HG02623 (cell line): ENCODE measurements at regions not wholly inside any gene's neighbourhood (a gene's known extent, or its start where the extent isn't known, plus 50 kb on each side); places are given as distances from the start of the nearest gene placed in this dataset.
"Not testable (repeated sequence)": the region's sequence is repeated elsewhere in the genome, so short reads cannot be mapped to it uniquely, and the experiment has no call there.

ENCODE experiments used
- ATAC-seq: cut with Tn5 transposase; IDR thresholded peaks from one replicate; pipeline ENCODE4 v1.9.1; 2021; ENCODE audit warnings: moderate library complexity; ENCODE audit not compliant: unreplicated experiment

DNA sequence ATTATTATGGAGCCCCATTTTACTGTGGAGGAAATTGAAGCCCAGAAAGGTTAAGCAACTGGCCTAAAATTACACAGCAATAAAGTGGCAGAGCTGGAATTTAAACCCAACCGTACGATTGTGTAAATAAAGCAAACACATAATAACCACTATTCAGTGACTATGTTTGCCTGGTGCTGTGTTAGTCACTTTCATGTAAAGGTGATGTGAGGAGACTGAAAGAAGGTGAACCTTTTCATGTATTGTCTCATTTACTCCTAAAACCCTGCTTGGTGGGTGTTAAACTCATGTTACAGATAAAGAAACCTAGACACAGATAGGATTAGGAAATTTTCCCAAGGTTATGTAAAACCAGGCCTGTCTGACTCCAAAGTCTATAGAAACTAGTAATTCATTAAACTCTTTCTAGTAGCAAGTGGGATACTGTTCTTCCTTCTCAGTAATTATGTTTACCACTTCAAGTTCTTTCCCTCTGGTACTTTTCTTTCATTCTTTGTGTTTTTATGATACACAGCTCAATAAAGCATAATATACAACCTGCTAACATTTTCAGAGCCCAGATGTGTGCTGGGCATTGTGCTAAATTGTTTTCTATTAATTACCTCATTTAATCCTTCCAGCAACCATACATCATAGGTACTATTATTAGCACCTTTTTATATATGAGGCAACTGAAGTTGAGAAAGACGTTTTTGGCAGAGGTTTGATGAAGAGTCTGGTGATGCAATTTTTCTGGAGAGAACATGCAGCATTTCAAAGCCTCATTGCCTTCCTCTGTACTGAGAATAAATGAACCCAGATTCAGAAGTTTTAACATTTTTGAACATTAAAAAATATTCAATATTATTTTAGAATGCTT is 202.7 kb downstream of the SPRY1 start:
- peak; percentile 5 for ATAC-seq

DNA sequence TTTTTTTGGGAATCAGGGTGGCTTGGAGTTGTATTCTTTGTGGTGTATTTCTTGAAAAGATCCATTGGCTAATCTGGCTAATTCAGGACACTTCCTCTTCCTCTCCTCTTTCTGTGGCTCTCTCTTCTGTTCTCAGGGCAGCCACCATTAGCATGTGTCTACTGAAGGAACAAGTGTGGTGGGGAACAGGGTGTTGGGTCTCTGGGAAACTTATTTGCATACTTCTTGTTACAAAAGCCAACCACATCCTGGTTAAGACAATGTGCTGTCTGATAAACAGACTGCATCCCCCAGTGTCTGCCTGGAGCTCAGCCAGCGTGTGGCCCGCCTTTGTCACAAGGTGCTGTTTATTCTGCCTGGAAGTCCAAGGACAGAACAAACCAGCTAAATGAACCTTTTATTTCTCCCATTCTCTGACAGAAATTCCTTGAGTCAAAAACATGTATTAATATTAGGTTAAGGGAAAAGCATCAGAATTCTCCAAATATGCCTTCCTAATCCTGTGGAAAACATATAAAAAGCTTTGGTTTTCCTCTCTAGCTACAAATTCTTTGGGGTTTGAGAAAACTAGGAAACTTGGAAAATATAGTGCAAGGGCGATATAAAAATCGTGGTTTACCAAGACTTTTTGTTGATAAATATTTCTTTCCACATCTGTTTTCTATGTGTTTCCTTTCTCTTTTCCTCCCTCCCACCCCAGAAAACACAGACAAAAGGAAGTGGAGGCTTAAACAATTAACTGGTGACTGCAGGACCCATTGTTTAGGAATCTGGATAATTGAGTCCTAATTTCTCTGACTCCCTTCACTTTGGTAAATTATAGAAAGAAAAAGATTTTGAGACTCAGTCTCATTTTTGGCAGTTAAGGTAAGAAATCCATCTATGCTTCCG is 203.6 kb downstream of the SPRY1 start:
- peak; percentile 100 for ATAC-seq

DNA sequence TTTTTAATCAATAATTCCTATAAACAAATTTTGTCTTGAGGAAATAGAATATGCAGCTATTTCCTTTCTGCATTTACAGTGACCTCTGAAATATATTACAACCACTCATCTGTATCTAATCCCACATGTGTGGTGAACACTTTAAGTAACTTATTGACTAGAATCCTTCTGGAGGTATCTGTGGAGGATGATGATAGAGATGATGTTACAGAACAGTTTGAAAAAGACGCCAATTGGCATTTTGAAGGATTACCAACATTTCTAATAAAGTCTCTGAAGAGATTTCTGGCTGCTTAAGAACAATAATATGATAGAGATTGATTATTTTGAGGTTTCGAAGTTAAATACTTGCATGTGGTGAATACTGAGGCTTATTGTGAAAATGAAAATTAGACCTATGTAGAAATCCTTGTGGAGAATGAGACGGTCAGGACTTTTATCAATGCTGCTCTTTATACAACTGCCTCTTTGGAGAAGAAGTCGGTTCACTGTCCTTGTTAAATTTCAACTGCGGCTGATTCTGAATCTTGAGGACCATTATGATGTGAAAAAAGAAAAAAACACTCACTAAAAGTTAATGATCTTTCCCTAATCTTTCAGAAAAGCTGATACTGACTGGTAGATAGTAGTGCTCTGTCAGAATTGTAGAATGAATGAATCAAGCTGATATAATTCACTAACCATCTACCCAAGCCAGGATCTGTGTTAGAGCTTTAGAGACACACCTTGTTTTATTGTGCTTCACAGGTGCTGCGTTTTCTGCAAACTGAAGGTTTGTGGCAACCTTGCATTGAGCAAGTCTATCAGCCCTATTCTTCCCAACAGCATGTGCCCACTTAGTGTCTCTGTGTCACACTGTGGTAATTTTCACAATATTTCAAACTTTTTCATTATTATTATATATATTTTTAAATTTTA is 204.7 kb downstream of the SPRY1 start:
- ATAC-seq: no peak

GRCh38 chr4:123602007-123602406 is 205.4 kb downstream of the SPRY1 start:
- no peak for ATAC-seq

GRCh38 chr4:123603165-123603564 is 206.6 kb downstream of the SPRY1 start:
- no peak for ATAC-seq

DNA sequence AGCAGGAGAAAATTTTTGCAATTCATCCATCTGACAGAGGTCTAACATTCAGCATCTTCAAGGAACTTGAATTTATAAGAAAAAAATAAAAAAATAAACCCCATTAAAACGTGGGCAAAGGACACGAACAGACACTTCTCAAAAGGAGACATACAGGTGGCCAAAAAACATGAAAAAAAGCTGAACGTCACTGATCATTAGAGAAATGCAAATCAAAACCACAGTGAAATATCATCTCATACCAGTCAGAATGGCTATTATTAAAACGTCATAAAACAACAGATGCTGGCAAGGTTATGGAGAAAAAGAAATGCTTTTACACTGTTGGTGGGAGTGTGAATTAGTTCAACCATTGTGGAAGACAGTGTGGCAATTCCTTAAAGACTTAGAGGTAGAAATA is 209.2 kb downstream of the SPRY1 start:
- ATAC-seq: not testable (repeated sequence)

GRCh38 chr4:123606336-123606735 is 209.7 kb downstream of the SPRY1 start:
- no peak for ATAC-seq

GRCh38 chr4:123606946-123607542 is 210.4 kb downstream of the SPRY1 start:
- ATAC-seq: peak; percentile 55

DNA sequence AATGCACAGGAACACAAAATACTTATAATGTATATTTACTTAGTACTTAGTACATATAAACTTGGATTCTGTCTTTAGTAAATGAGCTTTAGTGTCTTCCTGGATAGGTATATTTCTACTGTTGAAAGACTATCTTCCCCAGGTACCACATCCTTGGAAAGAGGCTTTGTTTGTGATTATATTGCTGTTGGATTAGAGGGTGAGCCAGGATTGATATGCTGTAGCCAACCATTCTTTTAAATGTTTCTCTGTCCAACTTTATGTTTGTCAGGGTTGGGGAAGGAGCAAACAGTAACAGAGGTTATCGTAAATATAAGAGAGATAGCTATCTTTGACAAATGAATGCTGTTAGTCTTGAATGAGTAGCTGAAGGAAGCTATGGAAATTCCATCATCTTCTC is 213.2 kb downstream of the SPRY1 start:
- ATAC-seq: no peak

DNA sequence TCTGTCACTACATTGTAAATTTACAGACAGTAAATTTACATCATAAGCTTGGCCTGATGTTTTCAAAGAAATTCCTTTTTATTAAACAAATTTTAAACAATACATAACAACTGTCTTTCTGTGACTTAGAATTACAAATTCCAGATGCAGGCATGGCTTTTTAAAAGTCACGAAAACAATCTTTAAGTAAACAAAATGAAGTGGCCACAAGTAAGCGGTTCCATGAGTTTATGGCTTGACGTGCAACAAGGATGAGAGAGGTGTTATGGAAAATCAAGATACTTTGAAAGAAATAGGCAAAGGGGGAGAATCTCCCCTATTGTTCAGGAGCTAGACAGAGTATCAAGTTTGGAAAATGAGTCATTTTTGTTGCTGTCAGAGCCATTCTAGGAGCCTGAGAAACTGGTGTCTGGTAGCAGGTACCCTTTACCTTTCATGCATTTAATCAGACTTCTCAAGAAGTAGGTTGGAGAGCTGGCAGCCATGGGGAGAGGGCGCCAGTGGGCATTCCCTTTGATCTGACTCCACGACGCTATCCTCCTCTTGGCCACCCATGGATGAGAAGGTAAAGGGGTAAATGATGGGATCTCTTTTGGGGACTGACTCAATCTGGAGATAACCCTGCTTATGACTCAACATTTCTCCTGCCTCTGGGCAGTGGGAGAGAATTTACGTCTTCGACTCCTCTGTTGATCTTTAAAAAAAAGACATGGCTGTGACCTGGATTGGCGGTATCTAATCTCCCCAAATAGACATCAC is 217.2 kb downstream of the SPRY1 start:
- ATAC-seq: no peak

DNA sequence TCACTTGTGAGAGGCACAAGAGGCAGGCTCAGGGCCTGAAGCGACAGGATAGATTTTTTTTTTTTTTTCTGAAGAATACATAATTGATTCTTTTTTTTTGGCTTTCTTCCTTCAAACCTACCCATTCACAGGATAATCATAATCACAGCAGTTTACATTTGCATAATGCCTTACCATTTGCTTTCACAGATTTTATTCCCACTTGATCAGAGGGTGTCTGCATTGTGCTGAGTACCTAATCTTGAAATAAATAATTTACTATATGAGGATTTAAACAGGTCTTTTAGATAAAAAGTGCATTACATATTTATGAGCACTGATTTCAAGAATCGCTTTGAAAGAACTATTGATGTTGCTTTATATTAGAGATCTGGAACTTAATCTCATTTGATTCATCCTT is 219.3 kb downstream of the SPRY1 start:
- no peak for ATAC-seq

DNA sequence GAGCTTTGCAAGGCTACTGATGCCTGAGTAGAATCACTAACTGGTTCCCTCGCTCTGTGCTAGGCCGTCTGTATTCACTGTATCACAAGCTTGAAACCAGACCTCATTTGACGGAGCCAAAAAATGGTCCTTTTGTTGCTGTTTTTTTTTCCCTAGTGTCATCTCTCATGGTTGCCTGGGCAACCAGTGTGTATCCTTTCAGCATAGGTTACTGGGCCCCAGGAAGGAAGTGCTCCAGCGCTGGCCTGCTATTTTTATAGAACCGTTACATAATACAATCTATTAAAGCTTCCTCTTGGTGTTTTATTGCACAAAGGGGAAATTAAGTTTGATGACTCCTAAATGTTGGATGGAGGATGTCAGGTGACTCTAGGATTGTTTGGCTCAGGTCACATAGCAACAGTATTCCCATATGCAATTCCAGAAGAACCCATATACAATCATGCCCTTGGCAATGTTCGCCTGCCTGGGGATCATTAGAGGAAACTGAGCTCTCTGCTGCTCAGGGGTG is 220.4 kb downstream of the SPRY1 start:
- ATAC-seq: peak; percentile 57

- ATAC-seq: no peak
Observed at GRCh38 chr4:123617791-123618190, 221.2 kb downstream of the SPRY1 start.

GRCh38 chr4:123618606-123619005 is 222.0 kb downstream of the SPRY1 start:
- ATAC-seq: no peak

GRCh38 chr4:123619326-123619725 is 222.7 kb downstream of the SPRY1 start:
- no peak for ATAC-seq

DNA sequence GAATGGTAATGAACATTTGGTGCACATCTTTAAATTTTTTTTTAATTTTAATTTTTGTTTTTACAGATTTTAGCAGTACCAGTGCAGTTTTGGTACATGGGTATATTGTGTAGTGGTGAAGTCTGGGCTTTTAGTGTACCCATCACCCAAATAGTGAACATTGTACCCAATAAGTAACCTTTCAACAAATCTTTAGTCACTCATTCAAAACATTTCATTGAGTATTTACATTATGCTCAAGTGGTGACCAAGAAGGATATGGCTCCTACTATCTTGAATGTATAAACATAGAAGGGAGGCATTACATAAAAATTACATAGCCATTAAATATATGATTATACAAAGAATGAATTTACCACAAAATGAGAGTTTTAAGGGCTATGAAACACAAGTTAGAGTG is 223.3 kb downstream of the SPRY1 start:
- no peak for ATAC-seq

GRCh38 chr4:123621072-123621705 is 224.6 kb downstream of the SPRY1 start:
- no peak for ATAC-seq

DNA sequence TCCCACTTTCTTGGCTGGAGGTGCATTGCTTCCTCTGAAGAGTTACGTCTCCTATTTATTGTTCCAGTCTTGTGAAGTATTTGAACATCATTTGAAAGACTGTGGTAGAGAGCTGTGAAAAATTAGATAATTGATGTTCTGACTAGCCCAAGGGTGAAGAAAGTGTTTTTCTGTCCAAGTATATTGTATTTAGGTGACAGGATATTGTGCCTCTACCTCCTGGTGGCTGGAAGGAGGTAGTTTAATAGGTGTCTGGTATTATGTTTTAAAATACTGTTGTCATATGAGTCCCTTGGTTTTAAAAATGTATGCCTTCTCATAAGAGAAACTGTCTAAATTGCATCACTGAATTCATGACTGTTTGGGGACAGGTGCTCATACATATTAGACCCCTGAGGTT is 226.0 kb downstream of the SPRY1 start:
- ATAC-seq: no peak

- no peak for ATAC-seq
Observed at GRCh38 chr4:123623611-123624010, 227.0 kb downstream of the SPRY1 start.
